GM18909 (cell line): ENCODE measurements at regions not wholly inside any gene's neighbourhood (a gene's known extent, or its start where the extent isn't known, plus 50 kb on each side); places are given as distances from the start of the nearest gene placed in this dataset.
"Not testable (repeated sequence)": the region's sequence is repeated elsewhere in the genome, so short reads cannot be mapped to it uniquely, and the experiment has no call there.

ENCODE experiments used
- ATAC-seq: cut with Tn5 transposase; IDR thresholded peaks from one replicate; pipeline ENCODE4 v1.9.1; 2021; ENCODE audit warnings: mild to moderate bottlenecking; ENCODE audit not compliant: unreplicated experiment, poor library complexity

- ATAC-seq = no peak
These were observed 82.9 kb downstream of the ZNF737 start for GRCh38 chr19:20482721-20483120.

GRCh38 chr19:20481736-20482135, 83.8 kb downstream of the ZNF737 start:
- ATAC-seq = no peak

- no peak for ATAC-seq
These were observed 86.1 kb downstream of the ZNF737 start for GRCh38 chr19:20479483-20479882.

- no peak for ATAC-seq
These were observed 86.6 kb downstream of the ZNF737 start for GRCh38 chr19:20478936-20479335.

- no peak for ATAC-seq
These were observed 92.7 kb downstream of the ZNF737 start for GRCh38 chr19:20472854-20473253.

- ATAC-seq = no peak
These were observed 94.2 kb downstream of the ZNF737 start for GRCh38 chr19:20471431-20471830.

- no peak for ATAC-seq
These were observed 95.0 kb downstream of the ZNF737 start for GRCh38 chr19:20470345-20471135.

DNA sequence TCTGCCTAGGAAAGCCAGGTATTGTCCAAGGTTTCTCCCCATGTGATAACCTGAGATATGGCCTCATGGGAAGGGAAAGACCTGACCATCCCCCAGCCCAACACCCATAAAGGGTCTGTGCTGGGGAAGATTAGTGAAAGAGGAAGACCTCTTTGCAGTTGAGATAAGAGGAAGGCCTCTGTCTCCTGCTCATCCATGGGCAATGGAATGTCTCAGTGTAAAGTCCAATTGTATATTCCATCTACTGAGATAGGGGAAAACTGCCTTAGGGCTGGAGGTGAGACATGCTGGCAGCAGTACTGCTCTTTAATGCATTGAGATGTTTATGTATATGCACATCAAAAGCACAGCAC, 99.0 kb downstream of the ZNF737 start:
- ATAC-seq = not testable (repeated sequence)

- not testable (repeated sequence) for ATAC-seq
These were observed 99.5 kb downstream of the ZNF737 start for GRCh38 chr19:20465922-20466637.

- no peak for ATAC-seq
These were observed 112.1 kb downstream of the ZNF737 start for GRCh38 chr19:20453425-20453935.

DNA sequence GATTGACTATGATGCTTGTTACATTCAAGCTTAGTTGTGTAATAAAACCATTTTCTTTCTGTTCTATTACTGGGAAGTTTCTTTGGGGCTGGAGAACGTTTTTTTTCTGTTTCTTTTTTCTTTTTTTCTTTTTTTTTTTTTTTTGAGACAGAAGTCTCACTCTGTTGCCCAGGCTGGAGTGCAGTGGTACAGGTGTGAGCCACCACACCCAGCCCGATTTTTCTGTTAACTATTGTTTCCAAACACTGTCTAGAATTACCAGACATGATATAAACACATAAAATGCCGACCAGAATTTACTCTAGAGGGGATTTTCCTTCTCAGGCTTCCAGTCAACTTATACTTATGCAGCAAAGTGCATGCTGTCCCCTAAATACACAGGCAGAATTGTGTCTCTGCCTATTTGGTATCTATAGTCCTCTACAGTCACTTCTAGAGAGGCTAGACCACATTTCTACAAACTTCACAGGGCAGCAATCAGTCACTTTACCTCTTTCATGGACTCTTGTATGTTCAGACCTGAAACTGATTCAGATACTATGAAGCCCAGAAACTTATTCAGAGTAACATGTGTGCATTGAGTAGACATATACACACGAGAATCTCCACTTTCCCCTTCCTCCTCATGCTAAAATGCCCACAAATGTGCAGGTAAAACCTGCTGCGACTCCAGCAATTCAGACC, 121.2 kb downstream of the ZNF737 start:
- no peak for ATAC-seq

GRCh38 chr19:20432266-20432842, 133.2 kb downstream of the ZNF737 start:
- ATAC-seq = not testable (repeated sequence)

- ATAC-seq = no peak
These were observed 133.8 kb downstream of the ZNF737 start for GRCh38 chr19:20431826-20432225.

DNA sequence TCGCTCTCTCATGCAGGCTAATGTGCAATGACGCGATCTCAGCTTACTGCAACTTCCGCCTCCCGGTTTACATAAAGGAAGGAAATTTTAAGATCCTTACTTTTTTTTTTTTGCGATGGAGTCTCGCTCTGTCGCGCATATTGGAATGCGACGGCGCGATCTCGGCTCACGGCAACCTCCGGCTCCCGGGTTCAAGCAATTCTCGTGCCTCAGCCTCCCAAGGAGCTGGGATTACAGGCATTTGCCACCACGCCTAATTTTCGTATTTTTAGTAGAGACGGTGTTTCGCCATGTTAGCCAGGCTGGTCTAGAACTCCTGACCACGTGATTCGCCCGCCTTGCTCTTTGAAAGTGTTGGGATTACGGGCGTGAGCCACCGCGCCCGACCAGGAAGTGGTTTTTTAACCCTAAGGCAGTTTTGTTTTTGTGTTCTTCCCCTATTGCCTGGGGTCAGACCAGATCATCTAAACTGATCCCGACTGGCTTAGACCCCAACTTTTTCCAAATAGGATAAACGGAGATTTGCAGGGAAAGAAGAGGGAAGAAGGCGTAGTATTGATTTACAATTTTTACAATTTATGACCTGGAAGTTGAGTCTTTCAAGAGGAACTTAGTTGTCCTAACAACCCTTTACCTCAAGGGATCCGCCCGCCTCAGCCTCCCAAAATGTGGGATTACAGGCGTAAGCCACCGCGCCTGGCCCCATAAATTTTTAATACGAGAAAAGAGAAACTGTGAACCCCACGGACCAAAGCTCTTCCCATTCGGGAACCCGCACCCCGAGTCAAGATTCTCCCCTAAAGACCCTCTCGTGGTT, 142.0 kb downstream of the ZNF737 start:
- ATAC-seq = peak; percentile 2

DNA sequence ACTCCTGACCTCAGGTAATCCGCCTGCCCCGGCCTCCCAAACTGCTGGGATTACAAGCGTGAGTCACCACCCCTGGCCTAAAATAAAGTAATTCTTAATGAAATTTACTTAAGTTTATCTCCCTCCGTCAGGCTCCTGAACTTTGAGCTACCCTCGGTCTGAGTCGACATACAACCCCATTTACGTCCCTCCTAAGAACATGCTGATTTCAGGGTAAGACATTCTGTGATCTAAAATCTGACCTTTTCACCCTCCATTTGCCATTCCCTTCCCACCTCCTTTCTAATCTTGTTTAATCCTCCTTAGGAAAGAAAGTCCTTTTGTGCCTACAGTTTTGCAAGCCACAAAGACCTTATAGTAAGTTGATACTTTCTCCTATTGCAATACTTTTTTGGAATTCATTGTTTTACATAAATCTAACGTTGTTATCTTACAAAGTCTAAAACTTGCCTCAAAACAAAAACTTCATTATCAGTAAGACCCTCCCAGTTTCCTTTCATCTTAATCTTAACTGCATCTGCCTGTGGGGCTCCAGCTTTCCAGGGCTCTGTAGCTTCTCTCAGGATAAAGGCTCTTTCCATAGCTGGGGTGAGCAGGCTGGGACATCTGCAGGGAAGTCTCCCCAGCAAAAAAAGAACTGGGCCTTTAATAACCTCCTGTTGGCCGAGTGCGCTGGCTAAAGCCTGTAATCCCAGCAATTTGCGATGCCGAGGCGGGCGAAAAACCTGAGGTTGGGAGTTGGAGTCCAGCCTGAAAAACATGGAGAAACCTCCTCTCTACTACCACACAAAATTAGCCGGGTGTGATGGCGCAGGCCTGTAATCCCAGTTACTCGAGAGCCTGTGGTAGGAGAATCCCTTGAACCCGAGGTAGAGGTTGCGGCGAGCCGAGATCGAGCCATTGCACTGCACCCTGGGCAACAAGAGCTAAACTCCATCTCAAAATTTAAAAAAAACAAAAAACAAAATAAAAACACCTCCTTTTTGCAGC, 143.1 kb downstream of the ZNF737 start:
- ATAC-seq = no peak

- ATAC-seq = no peak
These were observed 148.9 kb downstream of the ZNF737 start for GRCh38 chr19:20416661-20417060.

DNA sequence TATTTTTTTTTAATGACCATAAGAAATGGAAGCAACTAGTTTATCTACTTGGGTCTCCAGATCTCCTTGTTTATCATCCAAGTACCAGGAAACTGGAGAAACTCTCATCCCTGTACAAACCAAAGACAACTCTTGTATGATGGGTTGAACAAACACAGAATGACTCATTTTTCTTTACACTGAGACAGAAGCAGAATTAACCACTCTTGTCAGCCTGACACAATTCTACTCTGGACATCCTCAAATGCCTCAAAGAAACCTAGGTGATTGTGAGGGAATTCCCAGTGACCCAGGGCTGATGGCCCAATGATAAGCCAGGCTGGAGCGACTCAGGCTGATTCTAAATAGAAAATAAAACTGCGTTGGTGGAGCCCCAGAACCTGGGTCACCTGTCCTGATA, 151.5 kb downstream of the ZNF737 start:
- ATAC-seq = no peak

- ATAC-seq = no peak
These were observed 151.9 kb downstream of the ZNF737 start for GRCh38 chr19:20413705-20414104.

GRCh38 chr19:20412846-20413245, 152.7 kb downstream of the ZNF737 start:
- no peak for ATAC-seq
